ENCODE measurements at regions not wholly inside any gene's neighbourhood (a gene's known extent, or its start where the extent isn't known, plus 50 kb on each side); places are given as distances from the start of the nearest gene placed in this dataset.
"Not testable (repeated sequence)": the region's sequence is repeated elsewhere in the genome, so short reads cannot be mapped to it uniquely, and the experiment has no call there.

GRCh38 chr13:81058211-81058915 is 717.4 kb upstream of the SPRY2 start:
- no peak for DNase-seq (ENCODE audit: low read depth, low spot score)

DNA sequence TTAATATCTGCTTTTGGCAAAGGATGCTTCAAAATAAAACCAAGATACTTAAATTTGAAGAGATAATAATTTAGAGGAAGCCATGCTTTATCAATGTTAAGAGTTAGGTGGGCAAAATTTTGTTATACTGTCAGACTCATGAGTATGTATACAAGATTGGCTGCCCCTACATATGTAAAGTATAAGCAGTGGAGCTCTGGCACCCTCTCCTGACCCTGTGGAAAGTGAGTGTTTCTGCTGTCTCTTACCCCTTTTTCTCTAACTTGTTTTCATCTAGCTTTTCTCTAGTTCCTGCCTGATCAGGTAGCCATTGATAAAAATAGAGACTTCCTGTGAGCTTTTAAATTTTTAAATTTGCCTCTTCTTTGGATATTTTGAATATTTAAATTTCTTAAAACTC is 710.9 kb upstream of the SPRY2 start:
- DNase-seq (ENCODE audit: low read depth, low spot score) = no peak

GRCh38 chr13:81048026-81048461 is 707.1 kb upstream of the SPRY2 start:
- no peak for DNase-seq (ENCODE audit: low read depth, low spot score)

DNA sequence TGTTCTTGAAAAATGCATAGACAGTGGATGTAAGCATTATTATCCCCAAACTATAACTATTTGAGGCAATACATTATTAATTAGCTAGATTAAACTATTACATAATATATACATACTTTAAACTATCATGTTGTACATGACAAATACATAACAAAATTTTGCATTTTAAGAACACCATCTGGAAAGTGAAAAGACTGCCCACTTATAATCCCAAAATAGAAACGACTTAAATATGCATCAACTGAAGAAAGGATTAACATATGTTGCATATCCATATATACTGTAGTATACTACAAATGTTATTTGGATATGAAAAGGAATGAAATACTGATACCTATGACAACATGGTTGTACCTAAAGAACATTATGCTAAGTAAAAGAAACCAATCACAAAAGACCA is 700.8 kb upstream of the SPRY2 start:
- no peak for DNase-seq (ENCODE audit: low read depth, low spot score)

GRCh38 chr13:81031996-81032395 is 691.1 kb upstream of the SPRY2 start:
- no peak for DNase-seq (ENCODE audit: low read depth, low spot score)

GRCh38 chr13:81025091-81025490 is 684.2 kb upstream of the SPRY2 start:
- no peak for DNase-seq (ENCODE audit: low read depth, low spot score)

DNA sequence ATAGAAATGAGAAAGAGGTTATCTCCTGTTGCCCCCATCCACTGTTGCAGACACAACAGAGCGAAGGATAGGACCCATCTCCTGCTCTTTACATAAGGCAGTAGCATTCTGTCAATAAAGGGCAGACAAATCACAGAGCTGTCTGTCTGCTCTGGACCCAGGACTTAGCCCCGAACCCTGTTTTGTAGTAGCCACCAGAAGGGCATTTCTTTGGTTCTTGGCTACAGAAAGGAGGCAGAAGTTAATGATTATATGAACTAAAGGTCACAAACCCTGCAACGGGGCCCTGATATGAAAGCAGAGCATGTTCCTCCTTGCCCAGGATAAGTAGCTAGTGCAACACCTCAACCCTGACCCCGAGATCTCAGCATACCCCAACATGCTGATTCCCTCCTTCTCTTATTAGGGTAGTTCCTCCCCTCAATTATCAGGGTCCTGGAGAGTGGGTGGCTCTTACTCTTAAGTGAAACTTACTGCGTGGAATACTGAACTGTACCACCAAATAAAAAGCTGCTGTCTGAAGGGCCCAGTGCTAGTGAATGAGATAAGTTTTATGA is 680.4 kb upstream of the SPRY2 start:
- no peak for DNase-seq (ENCODE audit: low read depth, low spot score)

GRCh38 chr13:81020010-81020409 is 679.1 kb upstream of the SPRY2 start:
- no peak for DNase-seq (ENCODE audit: low read depth, low spot score)

- no peak for DNase-seq (ENCODE audit: low read depth, low spot score)
These were observed 678.0 kb upstream of the SPRY2 start for GRCh38 chr13:81018936-81019335.

DNA sequence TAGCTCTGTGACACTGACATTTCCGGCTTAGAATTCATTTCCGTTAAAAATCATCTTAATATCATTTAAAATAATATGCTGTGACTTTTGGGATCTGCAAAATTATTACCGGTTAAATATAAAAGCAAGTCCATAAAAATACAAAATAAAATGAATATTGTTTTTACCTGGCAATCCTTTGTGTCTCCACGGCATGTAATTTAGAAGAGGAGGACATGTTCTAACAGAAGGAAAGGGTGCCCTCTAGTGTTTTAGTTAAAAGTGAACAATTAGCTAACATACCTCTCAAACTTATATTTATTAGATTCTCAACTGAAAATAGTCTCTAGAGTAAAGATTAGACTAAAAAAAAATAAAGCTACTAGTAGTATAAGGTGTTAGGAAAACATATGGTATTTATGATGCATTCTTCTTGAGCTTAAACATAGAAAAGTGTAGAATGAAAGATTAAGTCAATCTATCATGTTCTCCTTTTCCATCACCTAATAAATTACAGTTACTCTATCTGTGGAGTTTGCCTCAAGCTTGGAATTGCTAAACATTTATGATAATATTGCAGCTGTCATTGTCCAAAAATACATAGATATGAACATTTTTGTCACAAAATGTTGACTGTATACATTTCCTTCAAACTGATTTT is 676.7 kb upstream of the SPRY2 start:
- DNase-seq (ENCODE audit: low read depth, low spot score) = peak; percentile 7

GRCh38 chr13:81012031-81012430 is 671.1 kb upstream of the SPRY2 start:
- DNase-seq (ENCODE audit: low read depth, low spot score) = no peak

- DNase-seq (ENCODE audit: low read depth, low spot score) = no peak
These were observed 661.0 kb upstream of the SPRY2 start for GRCh38 chr13:81001828-81002385.

GRCh38 chr13:80998603-80999002 is 657.7 kb upstream of the SPRY2 start:
- not testable (repeated sequence) for DNase-seq (ENCODE audit: low read depth, low spot score)

GRCh38 chr13:80989747-80990146 is 648.8 kb upstream of the SPRY2 start:
- DNase-seq (ENCODE audit: low read depth, low spot score) = no peak

DNA sequence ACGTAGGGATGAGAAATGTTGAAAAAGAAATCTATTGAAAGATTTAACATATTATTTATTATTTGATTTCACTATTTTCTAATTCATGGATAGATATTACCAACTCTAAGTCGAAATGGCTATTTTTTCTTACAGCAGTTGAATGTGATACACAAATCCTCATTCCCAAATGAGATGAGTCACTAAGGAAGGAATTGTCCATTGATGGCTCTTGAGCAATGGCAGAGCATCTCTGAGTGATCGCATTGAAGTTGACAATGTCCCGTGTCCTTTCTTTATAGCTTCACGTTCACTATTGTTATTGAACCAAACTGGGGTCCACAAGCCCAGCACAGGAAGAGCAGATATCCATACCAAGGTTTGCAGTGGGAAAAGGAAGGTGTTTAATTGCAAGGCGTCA is 648.3 kb upstream of the SPRY2 start:
- no peak for DNase-seq (ENCODE audit: low read depth, low spot score)

GRCh38 chr13:80988391-80989151 is 647.6 kb upstream of the SPRY2 start:
- no peak for DNase-seq (ENCODE audit: low read depth, low spot score)

DNA sequence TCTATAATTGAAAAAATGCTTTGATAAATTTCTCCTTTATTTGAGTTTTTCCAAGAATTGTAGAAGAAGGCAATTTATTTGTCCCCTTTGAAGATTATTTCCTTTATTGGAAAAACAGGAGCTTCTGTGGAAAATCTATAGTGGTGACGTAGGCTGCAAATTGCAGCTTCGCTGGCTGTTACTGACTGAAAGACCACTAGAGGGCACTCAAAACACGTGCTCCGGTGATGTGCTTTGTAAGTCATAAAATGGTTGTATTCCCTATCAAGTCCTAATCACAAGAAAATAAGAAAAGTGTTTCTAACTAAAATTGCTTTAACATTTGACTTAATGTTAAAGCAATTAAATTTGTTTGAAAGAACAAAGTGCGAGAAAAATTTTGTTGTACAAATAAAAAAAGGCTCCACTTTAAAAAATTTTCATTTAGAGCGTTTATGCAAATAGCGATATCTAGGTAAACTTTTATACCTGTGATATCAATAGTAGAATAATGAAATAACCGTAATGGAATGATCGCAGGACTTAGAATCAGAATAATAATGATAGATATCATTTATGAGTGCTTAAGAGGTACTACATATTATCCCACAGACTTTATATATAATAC is 638.2 kb upstream of the SPRY2 start:
- DNase-seq (ENCODE audit: low read depth, low spot score) = peak; percentile 21

GRCh38 chr13:80977168-80977567 is 636.2 kb upstream of the SPRY2 start:
- no peak for DNase-seq (ENCODE audit: low read depth, low spot score)

GRCh38 chr13:80975903-80976302 is 635.0 kb upstream of the SPRY2 start:
- no peak for DNase-seq (ENCODE audit: low read depth, low spot score)

DNA sequence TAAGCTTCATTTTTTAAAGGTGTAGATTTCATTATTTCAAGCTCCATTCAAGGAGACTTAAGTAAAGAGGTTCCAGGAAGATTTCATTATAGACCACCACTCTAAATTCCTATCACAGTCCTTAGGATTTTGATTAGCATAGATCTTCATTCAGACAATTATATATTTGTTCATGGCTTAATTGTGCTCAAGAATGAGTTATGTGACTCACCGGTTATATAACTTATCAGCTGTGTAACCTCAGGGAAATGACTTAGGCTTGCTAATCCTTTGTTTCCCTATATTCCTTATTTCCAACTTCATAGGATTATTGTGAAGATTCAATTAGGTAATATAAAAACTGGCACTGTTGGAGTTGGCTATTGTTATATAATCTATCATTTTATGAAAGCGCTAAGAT is 632.8 kb upstream of the SPRY2 start:
- no peak for DNase-seq (ENCODE audit: low read depth, low spot score)

DNA sequence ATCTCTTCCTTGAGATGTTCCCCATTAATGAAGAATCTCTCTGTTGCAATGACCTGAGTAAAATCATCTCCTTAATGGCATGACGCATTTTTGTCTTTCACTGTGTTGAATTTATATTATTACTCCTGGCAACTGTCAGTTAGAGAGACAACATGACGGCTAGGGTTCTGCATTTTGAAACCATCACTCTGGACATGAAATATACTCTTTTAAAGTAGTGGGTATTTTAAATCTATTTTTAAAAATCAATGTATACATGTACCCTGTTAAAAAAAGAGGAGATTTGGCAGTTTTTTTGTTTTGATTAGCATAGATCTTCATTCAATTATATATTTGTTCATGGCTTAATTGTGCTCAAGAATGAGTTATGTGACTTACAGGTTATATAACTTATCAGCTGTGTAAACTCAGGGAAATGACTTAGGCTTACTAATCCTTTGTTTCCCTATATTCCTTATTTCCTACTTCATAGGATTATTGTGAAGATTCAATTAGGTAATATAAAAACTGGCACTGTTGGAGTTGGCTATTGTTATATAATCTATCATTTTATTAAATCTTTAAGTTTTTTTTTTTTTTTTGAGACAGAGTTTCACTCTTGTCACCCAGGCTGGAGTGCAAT is 632.0 kb upstream of the SPRY2 start:
- no peak for DNase-seq (ENCODE audit: low read depth, low spot score)
